GM19324 (cell line): ENCODE measurements at regions not wholly inside any gene's neighbourhood (a gene's known extent, or its start where the extent isn't known, plus 50 kb on each side); places are given as distances from the start of the nearest gene placed in this dataset.
"Not testable (repeated sequence)": the region's sequence is repeated elsewhere in the genome, so short reads cannot be mapped to it uniquely, and the experiment has no call there.

Experiments used
- ATAC-seq: cut with Tn5 transposase; IDR thresholded peaks from one replicate; pipeline ENCODE4 v1.9.1; 2021; ENCODE audit warnings: mild to moderate bottlenecking, moderate library complexity; ENCODE audit not compliant: unreplicated experiment, low FRiP score

GRCh38 chr3:197408177-197408957 is 110.0 kb upstream of the DLG1 start:
- ATAC-seq = no peak

GRCh38 chr3:197407526-197407925 is 109.1 kb upstream of the DLG1 start:
- no peak for ATAC-seq

- ATAC-seq = no peak
These were observed 108.6 kb upstream of the DLG1 start for GRCh38 chr3:197407053-197407452.

- ATAC-seq = no peak
These were observed 107.9 kb upstream of the DLG1 start for GRCh38 chr3:197406266-197406665.

GRCh38 chr3:197404754-197405153 is 106.3 kb upstream of the DLG1 start:
- no peak for ATAC-seq

- no peak for ATAC-seq
These were observed 105.6 kb upstream of the DLG1 start for GRCh38 chr3:197404030-197404429.

GRCh38 chr3:197402401-197402800 is 104.0 kb upstream of the DLG1 start:
- ATAC-seq = not testable (repeated sequence)

DNA sequence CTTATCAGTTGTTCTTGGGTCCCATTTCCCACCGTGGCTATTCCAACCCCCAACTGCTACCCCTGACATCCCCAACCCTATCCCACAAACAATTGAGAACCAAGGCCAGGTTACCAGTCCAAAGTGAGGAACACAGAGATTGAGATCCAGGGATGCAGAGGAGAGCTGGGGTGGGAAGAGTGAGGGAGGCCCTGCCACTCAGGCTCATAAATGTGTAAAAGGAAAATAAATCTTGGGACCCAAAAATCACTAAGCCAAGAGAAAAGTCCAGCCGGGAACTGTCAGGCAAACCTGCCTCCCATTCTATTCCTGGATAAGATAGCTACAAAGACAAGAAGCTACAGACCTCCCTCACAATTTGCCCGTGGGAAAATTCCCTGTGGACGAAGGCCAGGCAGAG is 101.1 kb upstream of the DLG1 start:
- ATAC-seq = no peak

DNA sequence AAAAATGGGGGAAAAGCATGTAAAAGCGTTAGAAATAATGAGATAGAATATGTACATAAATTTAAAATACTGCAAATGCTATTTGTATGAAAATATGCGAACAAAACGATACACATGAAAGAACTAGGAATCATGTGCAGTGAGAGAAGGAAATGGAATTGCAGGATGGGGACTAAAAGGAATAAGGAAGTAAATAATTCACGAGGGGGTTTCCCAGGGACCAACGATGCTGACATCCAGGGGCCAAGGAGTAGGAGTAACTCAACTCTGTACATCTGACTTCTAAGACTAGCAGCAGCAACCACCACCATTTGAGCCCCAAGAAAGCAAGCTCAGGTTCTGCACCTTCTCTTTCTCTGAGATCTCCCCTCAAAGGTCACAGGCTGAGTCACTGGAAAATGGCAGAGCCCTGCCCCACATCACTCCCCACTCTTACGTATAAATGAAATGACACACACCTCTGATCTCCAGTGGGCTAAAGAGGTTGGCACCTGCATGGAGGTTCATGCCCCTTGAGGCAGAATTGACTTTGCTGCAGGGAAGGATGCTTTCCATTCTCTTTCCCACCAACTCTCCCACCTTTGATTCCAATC is 100.0 kb upstream of the DLG1 start:
- ATAC-seq = no peak

- no peak for ATAC-seq
These were observed 99.4 kb upstream of the DLG1 start for GRCh38 chr3:197397838-197398237.

DNA sequence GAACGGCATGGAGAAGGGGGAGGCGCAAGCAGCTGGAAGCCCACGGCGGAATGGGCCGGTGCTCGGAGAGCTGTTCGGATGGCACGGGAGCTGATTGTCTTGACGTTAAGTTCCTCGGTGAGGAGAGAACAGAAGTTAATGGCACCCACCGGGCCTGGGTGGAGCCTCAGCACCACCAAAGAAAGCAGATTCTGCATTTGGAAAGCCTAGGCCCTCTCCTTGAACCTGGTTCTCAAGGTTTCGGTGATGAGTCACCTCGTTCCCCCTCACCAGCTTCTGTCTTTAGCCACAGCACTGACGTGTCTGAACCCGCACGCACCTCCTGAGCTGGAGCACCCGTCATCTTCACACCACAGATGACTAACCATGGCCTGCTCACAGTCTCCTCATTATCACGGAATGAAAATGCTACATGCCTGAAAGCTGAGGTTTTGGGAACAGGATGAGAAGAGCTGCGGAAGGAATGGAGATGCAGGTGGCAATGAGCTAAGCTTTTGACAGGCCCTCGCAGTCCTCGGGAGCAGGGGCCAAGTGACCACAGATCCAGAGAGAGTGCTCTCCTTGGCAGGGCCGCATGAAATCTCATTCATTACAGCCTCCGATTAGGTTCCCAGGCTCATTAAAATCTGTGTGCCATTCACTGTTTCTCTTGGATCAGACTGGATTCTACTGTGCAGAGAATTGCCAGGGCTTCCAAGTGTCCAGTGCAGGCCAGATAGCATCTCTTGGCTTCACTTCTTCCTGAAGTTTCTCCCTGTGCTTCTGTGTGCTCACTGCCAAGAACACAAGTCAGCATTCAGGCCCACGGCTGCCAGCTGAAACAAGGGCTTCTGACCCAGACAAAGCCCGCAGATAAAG is 96.3 kb upstream of the DLG1 start:
- ATAC-seq = peak; percentile 73

GRCh38 chr3:197394126-197394463 is 95.7 kb upstream of the DLG1 start:
- not testable (repeated sequence) for ATAC-seq

DNA sequence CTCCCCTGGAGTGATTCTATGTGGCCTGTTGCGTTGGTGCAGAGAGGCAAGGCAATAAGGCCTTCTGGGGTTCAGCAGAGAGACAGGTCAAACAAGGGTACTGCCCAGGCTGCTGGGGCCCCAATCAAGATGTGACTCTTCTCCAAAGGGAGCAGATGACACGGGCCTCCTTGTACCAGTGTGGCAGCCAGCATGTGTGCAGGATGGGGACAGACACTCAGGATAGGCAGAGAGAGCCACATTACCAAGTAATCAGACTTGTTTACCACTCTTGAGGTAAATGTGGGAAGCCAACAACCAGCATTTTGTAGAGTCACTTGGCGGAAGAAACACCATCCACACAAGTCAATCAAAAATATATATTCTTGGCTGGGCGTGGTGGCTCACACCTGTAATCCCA is 95.3 kb upstream of the DLG1 start:
- no peak for ATAC-seq

DNA sequence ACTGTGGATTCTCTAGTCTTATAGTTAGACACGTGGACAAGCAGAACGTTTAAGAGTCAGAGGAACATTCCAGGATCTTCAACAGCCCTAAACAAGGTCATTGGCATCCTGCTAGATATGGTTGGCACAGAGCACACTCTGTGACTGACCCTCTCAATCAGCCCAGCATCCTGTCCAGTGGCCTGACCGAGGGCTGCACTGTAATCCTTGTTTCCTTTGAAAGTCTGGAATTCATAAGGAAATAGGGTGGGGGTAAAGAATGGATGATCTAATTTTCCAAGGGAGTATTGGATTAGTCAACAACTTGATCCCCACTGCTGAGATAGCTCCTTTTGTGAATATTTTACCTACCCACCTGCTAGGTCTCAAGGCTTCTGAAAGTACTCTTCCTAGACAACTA is 94.5 kb upstream of the DLG1 start:
- no peak for ATAC-seq

DNA sequence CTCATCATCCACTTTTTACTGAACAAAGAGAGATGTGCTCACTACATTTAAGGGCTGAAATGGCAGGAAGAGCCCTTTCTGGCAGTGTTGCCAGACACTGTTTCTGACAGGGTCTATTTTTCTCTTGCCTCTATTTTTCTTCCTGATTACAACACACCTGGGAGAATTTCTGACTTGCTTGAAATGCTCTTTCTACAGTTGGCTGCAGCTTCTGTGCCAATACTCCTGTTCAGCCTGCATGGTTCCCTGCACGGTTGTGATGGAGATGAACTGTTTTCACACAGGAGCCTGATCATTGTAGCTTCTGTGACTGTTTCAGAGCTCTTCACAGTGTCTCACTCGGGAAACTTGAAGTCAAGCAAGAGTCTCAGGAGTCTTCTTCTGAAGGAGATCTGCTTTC is 83.0 kb upstream of the DLG1 start:
- no peak for ATAC-seq

DNA sequence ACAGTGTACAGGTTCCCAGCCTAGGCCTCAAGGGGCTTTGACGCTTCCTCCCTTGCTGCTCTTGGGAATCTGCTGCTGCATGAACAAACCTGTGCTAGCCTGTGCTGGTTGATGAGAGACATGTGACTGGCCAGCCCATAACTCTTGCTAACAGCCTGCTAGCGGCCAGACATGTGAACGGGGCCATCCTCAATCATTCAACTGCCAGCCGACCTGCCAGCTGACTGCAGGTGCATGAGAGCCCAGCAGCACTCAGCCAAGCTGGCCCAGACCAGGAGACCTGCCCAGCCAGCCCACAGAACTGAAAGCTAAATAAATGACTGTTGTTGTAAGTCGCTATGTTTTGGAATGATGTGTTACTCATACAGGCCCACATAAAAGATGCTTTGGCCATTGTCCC is 82.4 kb upstream of the DLG1 start:
- no peak for ATAC-seq

DNA sequence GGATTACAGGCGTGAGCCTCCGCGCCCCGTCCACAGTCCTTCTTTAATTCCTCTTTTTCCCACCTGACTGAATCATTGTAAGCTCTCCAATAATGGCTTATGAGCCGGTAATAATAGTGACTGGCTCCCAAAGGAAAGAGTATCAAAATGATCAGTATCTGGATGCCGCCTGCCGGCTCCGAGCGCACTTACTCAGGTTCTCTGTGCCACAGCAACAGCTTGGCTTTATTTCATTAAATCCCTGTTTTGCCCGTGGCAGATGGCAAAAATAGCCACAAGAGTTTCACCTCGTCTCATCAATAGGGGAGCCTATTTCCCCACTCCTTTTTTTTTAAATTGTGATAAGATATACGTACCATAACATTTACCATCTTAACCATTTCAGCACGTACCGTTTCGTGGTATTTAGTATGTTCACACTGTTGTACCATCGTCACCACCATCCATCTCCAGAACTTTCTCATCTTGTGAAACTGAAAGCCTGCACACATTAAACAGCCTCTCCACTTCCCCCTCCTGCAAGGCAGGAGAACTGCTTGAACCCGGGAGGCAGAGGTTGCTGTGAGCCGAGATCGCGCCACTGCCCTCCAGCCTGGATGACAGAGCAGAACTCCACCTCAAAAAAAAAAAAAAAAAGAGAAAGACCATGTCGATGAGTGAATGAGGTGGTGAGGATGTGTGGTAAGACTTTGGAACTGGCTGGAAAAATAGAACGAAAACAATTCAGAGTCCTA is 80.7 kb upstream of the DLG1 start:
- ATAC-seq = no peak

GRCh38 chr3:197376735-197377555 is 78.5 kb upstream of the DLG1 start:
- no peak for ATAC-seq

- no peak for ATAC-seq
These were observed 77.6 kb upstream of the DLG1 start for GRCh38 chr3:197376020-197376419.

DNA sequence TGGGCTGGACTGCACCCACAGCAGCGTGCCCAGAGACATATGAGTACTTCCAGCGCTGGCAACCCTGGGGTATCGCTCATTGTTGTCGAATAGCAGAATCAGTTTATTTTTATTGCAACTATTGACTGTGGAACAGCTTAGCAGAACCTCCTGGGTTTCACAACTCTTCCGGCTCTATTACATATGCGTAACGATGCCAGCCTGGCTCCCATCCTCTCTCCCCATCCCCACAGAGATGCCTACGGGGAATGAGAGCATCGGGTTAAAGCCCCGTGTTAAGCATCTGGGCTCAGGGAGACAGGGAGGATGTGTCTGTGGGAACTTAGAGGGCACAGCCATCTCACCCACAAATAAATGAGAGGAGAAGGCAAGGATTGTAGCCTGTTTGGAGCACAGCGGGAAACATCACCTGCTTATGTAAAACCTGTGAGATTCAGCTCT is 76.6 kb upstream of the DLG1 start:
- ATAC-seq = no peak
